H1 (cell line): ENCODE measurements at regions not wholly inside any gene's neighbourhood (a gene's known extent, or its start where the extent isn't known, plus 50 kb on each side); places are given as distances from the start of the nearest gene placed in this dataset.

Source experiments
- CEBPB ChIP-seq: IDR thresholded peaks from 2 replicates; pipeline ENCODE4 v1.6.1; 2012; ENCODE audit warnings: low read depth, low read length
- CTCF ChIP-seq, 3 experiments: IDR thresholded peaks; 1 replicate in 2 of 3; 2 replicates in 1 of 3; pipeline versions ENCODE4 v1.5.1 to v1.6.1; 2011; ENCODE audit warnings: low read length in 3 of 3, mild to moderate bottlenecking in 3 of 3, inconsistent platforms in 2 of 3, low read depth in 1 of 3, moderate library complexity in 1 of 3; ENCODE audit not compliant: insufficient read depth in 1 of 3; ENCODE audit errors: control extremely low read depth in 1 of 3
- E2F6 ChIP-seq: IDR thresholded peaks from 2 replicates; pipeline ENCODE4 v1.6.1; 2012; ENCODE audit warnings: inconsistent platforms
- EZH2 ChIP-seq: fragments of 200-600 bp; sonication (generic); IDR thresholded peaks from 2 replicates; pipeline ENCODE4 v1.7.1; 2012; ENCODE audit warnings: low read depth, mild to moderate bottlenecking, moderate library complexity, low read length, inconsistent platforms; ENCODE audit not compliant: severe bottlenecking
- FOSL1 ChIP-seq: IDR thresholded peaks from 2 replicates; pipeline ENCODE4 v1.6.1; 2011; ENCODE audit warnings: mild to moderate bottlenecking, low read depth, low read length, moderate library complexity; ENCODE audit not compliant: insufficient read depth
- GABPA ChIP-seq: IDR thresholded peaks from 2 replicates; pipeline ENCODE4 v1.6.1; 2011; ENCODE audit warnings: mild to moderate bottlenecking, low read length, moderate library complexity, borderline replicate concordance; ENCODE audit not compliant: insufficient read depth
- NANOG ChIP-seq: IDR thresholded peaks from 2 replicates; pipeline ENCODE4 v1.6.1; 2011; ENCODE audit warnings: low read length, low read depth, mild to moderate bottlenecking, inconsistent platforms; ENCODE audit not compliant: insufficient read depth, poor library complexity, severe bottlenecking
- POLR2A ChIP-seq, 2 experiments: IDR thresholded peaks; 1 replicate in 1 of 2; 2 replicates in 1 of 2; pipeline ENCODE4 v1.6.1; 2011; ENCODE audit warnings: low read depth in 2 of 2, low read length in 2 of 2, mild to moderate bottlenecking in 2 of 2; ENCODE audit errors: control extremely low read depth in 1 of 2
- POLR2AphosphoS5 ChIP-seq: IDR thresholded peaks from 2 replicates; pipeline ENCODE4 v1.6.1; 2011; ENCODE audit warnings: low read depth, low read length
- RAD21 ChIP-seq, 2 experiments: IDR thresholded peaks in 1 of 2; conservative IDR thresholded peaks in 1 of 2; 2 replicates each; pipeline ENCODE4 v1.6.1; 2011; ENCODE audit warnings: low read depth in 2 of 2, low read length in 2 of 2, improper control_type of control experiment in 1 of 2, inconsistent platforms in 1 of 2, mild to moderate bottlenecking in 1 of 2, moderate library complexity in 1 of 2
- RFX5 ChIP-seq: IDR thresholded peaks from 2 replicates; pipeline ENCODE4 v1.6.1; 2011; ENCODE audit warnings: low read depth, low read length, improper control_type of control experiment, borderline replicate concordance
- TEAD4 ChIP-seq: IDR thresholded peaks from 2 replicates; pipeline ENCODE4 v1.6.1; 2012; ENCODE audit warnings: low read depth, low read length, inconsistent platforms, mixed read lengths

DNA sequence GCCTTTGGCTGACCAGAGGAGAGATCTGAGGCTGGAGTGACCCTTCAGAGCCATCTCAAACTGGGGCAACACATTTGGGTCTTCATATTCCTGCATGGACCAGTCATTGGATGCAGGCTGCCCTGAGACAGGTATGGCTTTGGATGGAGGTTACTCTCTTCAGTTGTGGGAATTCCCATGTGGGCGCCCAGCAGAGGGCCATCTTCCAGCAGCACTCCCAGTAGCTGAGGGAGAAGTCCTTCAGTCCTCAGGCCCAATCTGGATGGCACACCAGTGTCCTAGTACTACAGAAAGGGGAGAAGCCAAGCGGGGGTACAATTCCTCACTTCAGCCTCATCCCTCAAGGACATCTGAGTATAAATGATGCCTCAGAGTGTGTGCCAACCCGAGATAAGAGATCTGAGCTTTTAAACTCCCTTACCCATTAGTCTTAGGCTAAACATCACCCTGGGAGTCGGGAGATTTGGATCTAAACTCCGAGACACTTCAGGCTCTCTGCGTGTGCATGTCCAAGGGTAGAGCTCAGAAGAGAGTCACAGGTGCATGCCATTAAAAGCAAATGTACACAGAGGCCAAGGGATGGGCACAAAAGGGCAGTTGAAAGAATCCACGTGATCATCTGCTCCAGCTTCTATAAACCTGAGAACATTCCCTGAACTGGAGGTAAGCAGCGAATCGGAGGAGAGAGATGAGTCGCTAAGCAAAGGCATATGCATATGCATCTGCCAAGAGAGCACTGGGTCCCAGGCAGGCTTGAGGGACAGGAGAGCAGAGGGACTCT lies 204.6 kb downstream of the CD83 start:
- TF ChIP-seq E2F6 (no peak), FOSL1 (no peak), POLR2A (IDR thresholded peaks at IDR 0.05; ENCODE audit: control extremely low read depth in 1 of 2, low read depth in 2 of 2, low read length in 2 of 2) (no peak), RFX5 (no peak), CEBPB (no peak), EZH2 (no peak), RAD21 (IDR thresholded peaks at IDR 0.05 in 1 of 2, conservative IDR thresholded peaks at IDR 0.05 in 1 of 2; ENCODE audit: low read depth in 2 of 2, low read length in 2 of 2) (peak; percentile 44 to 65), CTCF (IDR thresholded peaks at IDR 0.05; ENCODE audit: control extremely low read depth in 1 of 3, insufficient read depth in 1 of 3, low read depth in 1 of 3, low read length in 3 of 3) (peak in 2 of 3 experiments; percentile 27 to 34; a peak in 2 of 4 replicates), GABPA (no peak), TEAD4 (no peak), NANOG (no peak), POLR2AphosphoS5 (no peak)
